GM18861 (cell line): ENCODE measurements at regions not wholly inside any gene's neighbourhood (a gene's known extent, or its start where the extent isn't known, plus 50 kb on each side); places are given as distances from the start of the nearest gene placed in this dataset.
A peak's percentile ranks its signal among the peaks of the same experiment; 100 is the strongest.

ENCODE experiments used
- ATAC-seq: cut with Tn5 transposase; IDR thresholded peaks from one replicate; pipeline ENCODE4 v1.9.1; 2021; ENCODE audit not compliant: unreplicated experiment

- no peak for ATAC-seq
These were observed 134.2 kb upstream of the IGF1R start for GRCh38 chr15:98514034-98514622.

GRCh38 chr15:98518823-98519561, 129.3 kb upstream of the IGF1R start:
- ATAC-seq, result peak; percentile 81

- ATAC-seq, result no peak
These were observed 128.4 kb upstream of the IGF1R start for GRCh38 chr15:98519767-98520550.

GRCh38 chr15:98522127-98522526, 126.2 kb upstream of the IGF1R start:
- no peak for ATAC-seq

- ATAC-seq, result no peak
These were observed 124.3 kb upstream of the IGF1R start for GRCh38 chr15:98523912-98524662.

GRCh38 chr15:98524838-98525660, 123.3 kb upstream of the IGF1R start:
- ATAC-seq, result no peak

- no peak for ATAC-seq
These were observed 122.7 kb upstream of the IGF1R start for GRCh38 chr15:98525661-98526001.

- ATAC-seq, result no peak
These were observed 122.2 kb upstream of the IGF1R start for GRCh38 chr15:98526094-98526493.

- no peak for ATAC-seq
These were observed 120.2 kb upstream of the IGF1R start for GRCh38 chr15:98528046-98528725.

- no peak for ATAC-seq
These were observed 118.9 kb upstream of the IGF1R start for GRCh38 chr15:98529205-98530145.

GRCh38 chr15:98530570-98530969, 117.8 kb upstream of the IGF1R start:
- ATAC-seq, result no peak

- ATAC-seq, result no peak
These were observed 116.3 kb upstream of the IGF1R start for GRCh38 chr15:98532063-98532462.

GRCh38 chr15:98536976-98537375, 111.4 kb upstream of the IGF1R start:
- no peak for ATAC-seq

- no peak for ATAC-seq
These were observed 110.8 kb upstream of the IGF1R start for GRCh38 chr15:98537516-98538060.

GRCh38 chr15:98541519-98541918, 106.8 kb upstream of the IGF1R start:
- no peak for ATAC-seq

- ATAC-seq, result no peak
These were observed 105.1 kb upstream of the IGF1R start for GRCh38 chr15:98543237-98543636.

GRCh38 chr15:98546329-98546728, 102.0 kb upstream of the IGF1R start:
- ATAC-seq, result no peak

- ATAC-seq, result no peak
These were observed 101.1 kb upstream of the IGF1R start for GRCh38 chr15:98547275-98547674.

- ATAC-seq, result no peak
These were observed 100.6 kb upstream of the IGF1R start for GRCh38 chr15:98547741-98548138.
